HepG2 (cell line): ENCODE measurements at regions not wholly inside any gene's neighbourhood (a gene's known extent, or its start where the extent isn't known, plus 50 kb on each side); places are given as distances from the start of the nearest gene placed in this dataset.

Source experiments
- ATAC-seq: fragments of 200-7000 bp; cut with Tn5 transposase; 3 replicates; pipeline ENCODE4 v1.9.1; 2020; ENCODE audit warnings: mild to moderate bottlenecking, moderate library complexity
- BruUV-seq: library from RNA; stranded (reverse); fragments of 400-500 nt; replicated peaks from 2 replicates; lab custom pipeline; 2021; lab: Mats Ljungman, UMichigan
- CTCF ChIA-PET: fragments of 300-600 bp; formaldehyde crosslinking; extraction: SDS; loops from one replicate; lab custom pipeline; 2021; ENCODE audit warnings: low total read pairs, inconsistent platforms, low intra/inter-chr PET ratio; lab: Yijun Ruan, JAX
- POLR2A ChIA-PET: fragments of 350-600 bp; sonication (Branson Sonifier 250); formaldehyde crosslinking; loops from one replicate; lab custom pipeline; 2020; ENCODE audit warnings: antibody characterized with exemption, inconsistent platforms; lab: Yijun Ruan, JAX
- DNase-seq: peaks from one replicate; pipeline ENCODE4 v3.0.0-alpha.2; 2015; ENCODE audit warnings: low spot score
- FAIRE-seq: peaks from 3 replicates; lab custom pipeline; 2011; peaks lifted over from hg19 to GRCh38; lab: Jason Lieb, UNC
- H2AFZ ChIP-seq: one replicate; pipeline ENCODE4 v1.6.1; 2011; ENCODE audit warnings: low read length, inconsistent platforms
- H3K27ac ChIP-seq: fragments of 300-600 bp; 3 replicates; pipeline ENCODE4 v1.8.0; 2011; ENCODE audit warnings: mixed run types, mild to moderate bottlenecking, mixed read lengths, low read length, inconsistent platforms; ENCODE audit not compliant: insufficient read depth; ENCODE audit errors: extremely low read length
- H3K27me3 ChIP-seq, 2 experiments: fragments of 200-600 bp in 1 of 2; 2 replicates in 1 of 2; 3 replicates in 1 of 2; pipeline versions ENCODE4 v1.6.0 to v1.8.0; 2011; ENCODE audit warnings: low read length in 2 of 2, mild to moderate bottlenecking in 2 of 2, moderate library complexity in 2 of 2, inconsistent platforms in 1 of 2; ENCODE audit not compliant: insufficient read depth in 2 of 2, control insufficient read depth in 1 of 2
- H3K36me3 ChIP-seq, 2 experiments: fragments of 200-600 bp in 1 of 2; replicated peaks in 1 of 2; 2 replicates in 1 of 2; 3 replicates in 1 of 2; pipeline versions ENCODE4 v1.5.1 to v1.8.0; 2011; ENCODE audit warnings: low read length in 2 of 2, inconsistent platforms in 1 of 2; ENCODE audit not compliant: insufficient read depth in 2 of 2, control insufficient read depth in 1 of 2
- H3K4me1 ChIP-seq: 2 replicates; pipeline ENCODE4 v1.5.1; 2012; ENCODE audit warnings: low read length, inconsistent platforms; ENCODE audit not compliant: insufficient read depth
- H3K4me2 ChIP-seq: 2 replicates; pipeline ENCODE4 v1.6.0; 2011; ENCODE audit warnings: low read depth, low read length, inconsistent platforms
- H3K4me3 ChIP-seq, 3 experiments: fragments of 200-600 bp in 1 of 3; sonication (generic), shearing (Covaris generic) in 1 of 3; replicated peaks in 1 of 3; 2 replicates each; pipeline ENCODE4 v1.5.1; 2011 to 2016; ENCODE audit warnings: low read length in 3 of 3, inconsistent platforms in 2 of 3, low read depth in 2 of 3, mild to moderate bottlenecking in 2 of 3, control low read depth in 1 of 3, mixed read lengths in 1 of 3; ENCODE audit not compliant: insufficient read depth in 1 of 3
- H3K79me2 ChIP-seq: one replicate; pipeline ENCODE4 v1.6.1; 2011; ENCODE audit warnings: low read length, inconsistent platforms; ENCODE audit not compliant: insufficient read depth
- H3K9ac ChIP-seq: 2 replicates; pipeline ENCODE4 v1.6.0; 2011; ENCODE audit warnings: mild to moderate bottlenecking, low read depth, low read length, inconsistent platforms; ENCODE audit not compliant: insufficient read depth
- H3K9me3 ChIP-seq: 2 replicates; pipeline ENCODE4 v1.5.1; 2012; ENCODE audit warnings: mild to moderate bottlenecking, low read length
- H4K20me1 ChIP-seq: 2 replicates; pipeline ENCODE4 v1.6.0; 2011; ENCODE audit warnings: inconsistent platforms, mild to moderate bottlenecking, low read length, moderate library complexity; ENCODE audit not compliant: insufficient read depth
- FOXC1 ChIP-seq: sonication (generic); formaldehyde crosslinking; IDR thresholded peaks from 2 replicates; pipeline ENCODE4 v1.8.0; 2022; ENCODE audit warnings: mild to moderate bottlenecking, missing genetic modification reagents, borderline replicate concordance
- KLF16 ChIP-seq, 2 experiments: sonication (generic) in 1 of 2; formaldehyde crosslinking in 1 of 2; IDR thresholded peaks; 2 replicates each; pipeline versions ENCODE4 v1.6.1 to v1.8.0; 2016 to 2023; ENCODE audit warnings: missing genetic modification reagents in 2 of 2, missing compliant biosample characterization in 1 of 2
- MED1 ChIP-seq: sonication (generic); formaldehyde crosslinking; IDR thresholded peaks from 2 replicates; pipeline ENCODE4 v1.4.0; 2020; ENCODE audit warnings: missing genetic modification reagents
- MEF2D ChIP-seq: sonication (generic); formaldehyde crosslinking; IDR thresholded peaks from 2 replicates; pipeline ENCODE4 v1.5.1; 2020; ENCODE audit warnings: mild to moderate bottlenecking, missing genetic modification reagents
- NCOA1 ChIP-seq: sonication (generic); formaldehyde crosslinking; IDR thresholded peaks from 2 replicates; pipeline ENCODE4 v1.9.0; 2021; ENCODE audit warnings: missing genetic modification reagents
- NFIC ChIP-seq: IDR thresholded peaks from 2 replicates; pipeline ENCODE4 v1.6.1; 2012; ENCODE audit warnings: mild to moderate bottlenecking, low read length, inconsistent platforms
- SETDB1 ChIP-seq: sonication (generic); formaldehyde crosslinking; IDR thresholded peaks from 2 replicates; pipeline ENCODE4 v1.5.1; 2020; ENCODE audit warnings: missing genetic modification reagents, mild to moderate bottlenecking, borderline replicate concordance
- TAF1 ChIP-seq: sonication (generic); formaldehyde crosslinking; IDR thresholded peaks from 2 replicates; pipeline ENCODE4 v1.4.0; 2020; ENCODE audit warnings: missing genetic modification reagents
- ZNF343 ChIP-seq: sonication (generic); formaldehyde crosslinking; IDR thresholded peaks from 2 replicates; pipeline ENCODE4 v1.4.0; 2020; ENCODE audit warnings: mild to moderate bottlenecking, missing genetic modification reagents
- ZNF569 ChIP-seq: sonication (generic); formaldehyde crosslinking; IDR thresholded peaks from 2 replicates; pipeline ENCODE4 v1.5.0; 2020; ENCODE audit warnings: mild to moderate bottlenecking, missing genetic modification reagents, moderate library complexity, borderline replicate concordance
- ZNF570 ChIP-seq: sonication (generic); formaldehyde crosslinking; IDR thresholded peaks from 2 replicates; pipeline ENCODE4 v1.4.0; 2020; ENCODE audit warnings: mild to moderate bottlenecking, missing genetic modification reagents, borderline replicate concordance
- WGBS: methylation state at CpG from one replicate; pipeline ENCODE4 v1.1.6; 2017; ENCODE audit warnings: low lambda C conversion rate; 5-methylcytosine and 5-hydroxymethylcytosine counted together
- in situ Hi-C: cut with HindIII; loops from 2 replicates; pipeline ENCODE4 v1.10.0; 2017; ENCODE audit warnings: low pct_unique_long_range_greater_than_20kb; ENCODE audit not compliant: extremely low pct_ligation_motif_present
- intact Hi-C: fragments of 100-400 bp; cut with micrococcal nuclease; formaldehyde crosslinking; loops from one replicate; pipeline ENCODE4 v1.10.0; 2022; ENCODE audit not compliant: unreplicated experiment
- TF ChIP-seq, protein P1 (sequence below): sonication (generic); formaldehyde crosslinking; IDR thresholded peaks from 2 replicates; pipeline ENCODE4 v1.4.0; 2020; ENCODE audit warnings: missing genetic modification reagents
- TF ChIP-seq, protein P2 (sequence below): sonication (generic); formaldehyde crosslinking; IDR thresholded peaks from 2 replicates; pipeline ENCODE4 v1.5.0; 2020; ENCODE audit warnings: missing genetic modification reagents, mild to moderate bottlenecking, borderline replicate concordance
- TF ChIP-seq, protein P3 (sequence below): sonication (generic); formaldehyde crosslinking; IDR thresholded peaks from 2 replicates; pipeline ENCODE4 v1.4.0; 2020; ENCODE audit warnings: missing genetic modification reagents, borderline replicate concordance
- TF ChIP-seq, protein P4 (sequence below): sonication (generic); formaldehyde crosslinking; IDR thresholded peaks from 2 replicates; pipeline ENCODE4 v1.4.0; 2020; ENCODE audit warnings: missing genetic modification reagents, borderline replicate concordance
- TF ChIP-seq, protein P5 (sequence below): IDR thresholded peaks from 2 replicates; pipeline ENCODE4 v1.6.1; 2016; ENCODE audit warnings: low read depth

DNA sequence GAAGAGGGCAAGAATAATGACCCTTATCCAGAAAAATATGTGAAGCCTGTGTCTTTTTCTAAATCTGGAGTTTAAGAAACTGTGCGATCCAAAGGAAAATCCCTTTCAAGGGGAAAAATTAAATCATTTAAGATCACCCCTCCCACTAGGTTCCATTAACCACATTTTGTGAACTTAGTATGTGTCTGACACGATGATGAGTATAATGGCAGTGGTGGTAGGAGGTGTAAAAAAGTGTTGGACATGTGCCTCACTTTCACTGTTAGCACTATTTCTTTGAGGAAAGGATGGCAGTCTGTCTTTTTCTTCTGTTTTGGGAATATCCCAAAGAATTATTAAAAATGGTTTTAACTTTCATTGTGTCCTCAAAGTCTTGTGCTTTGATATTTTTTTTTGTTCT, 392.3 kb upstream of the CITED2 start:
- FAIRE-seq (peak; percentile 8), DNase-seq (no peak), ATAC-seq (no peak)
- in situ Hi-C loops: loop anchor here (10.0 kb wide), 1 partner anchor 392 kb away; the partner anchor contains the start of gene CITED2
- no peak overlapping the region for H3K9ac ChIP-seq
- intact Hi-C loops: no loop called here
- BruUV-seq: no TSS peak
- H3K9me3 ChIP-seq: no peaks in the 10 kb centered on the region
- CTCF ChIA-PET: no interaction called here
- POLR2A ChIA-PET: no interaction called here
- H2AFZ ChIP-seq: no peak overlapping the region
- 51% methylated on average over 2 of the region's 2 CpGs for WGBS
- no peaks in the 10 kb centered on the region for H3K36me3 ChIP-seq
- H3K27ac ChIP-seq: no peak overlapping the region
- peaks cover 18% of the 10 kb centered on the region for H3K4me1 ChIP-seq
- no peak overlapping the region for H3K4me2 ChIP-seq
- no peak overlapping the region for H3K4me3 ChIP-seq
- TF ChIP-seq FOXC1 (CRISPR knock-in tag): no peak
- TF ChIP-seq, protein P1, sequence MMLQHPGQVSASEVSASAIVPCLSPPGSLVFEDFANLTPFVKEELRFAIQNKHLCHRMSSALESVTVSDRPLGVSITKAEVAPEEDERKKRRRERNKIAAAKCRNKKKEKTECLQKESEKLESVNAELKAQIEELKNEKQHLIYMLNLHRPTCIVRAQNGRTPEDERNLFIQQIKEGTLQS (CRISPR knock-in tag): no peak
- no peak for TF ChIP-seq SETDB1 (CRISPR knock-in tag)
- no peak for TF ChIP-seq MEF2D (CRISPR knock-in tag)
- TF ChIP-seq KLF16 (CRISPR knock-in tag; IDR thresholded peaks at IDR 0.05): no peak
- TF ChIP-seq ZNF569 (CRISPR knock-in tag): no peak
- TF ChIP-seq, protein P2, sequence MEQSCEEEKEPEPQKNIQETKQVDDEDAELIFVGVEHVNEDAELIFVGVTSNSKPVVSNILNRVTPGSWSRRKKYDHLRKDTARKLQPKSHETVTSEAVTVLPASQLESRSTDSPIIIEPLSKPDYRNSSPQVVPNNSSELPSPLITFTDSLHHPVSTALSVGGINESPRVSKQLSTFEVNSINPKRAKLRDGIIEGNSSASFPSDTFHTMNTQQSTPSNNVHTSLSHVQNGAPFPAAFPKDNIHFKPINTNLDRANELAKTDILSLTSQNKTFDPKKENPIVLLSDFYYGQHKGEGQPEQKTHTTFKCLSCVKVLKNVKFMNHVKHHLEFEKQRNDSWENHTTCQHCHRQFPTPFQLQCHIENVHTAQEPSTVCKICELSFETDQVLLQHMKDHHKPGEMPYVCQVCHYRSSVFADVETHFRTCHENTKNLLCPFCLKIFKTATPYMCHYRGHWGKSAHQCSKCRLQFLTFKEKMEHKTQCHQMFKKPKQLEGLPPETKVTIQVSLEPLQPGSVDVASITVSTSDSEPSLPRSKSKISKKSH (CRISPR knock-in tag): no peak
- no peak for TF ChIP-seq MED1
- TF ChIP-seq, protein P3, sequence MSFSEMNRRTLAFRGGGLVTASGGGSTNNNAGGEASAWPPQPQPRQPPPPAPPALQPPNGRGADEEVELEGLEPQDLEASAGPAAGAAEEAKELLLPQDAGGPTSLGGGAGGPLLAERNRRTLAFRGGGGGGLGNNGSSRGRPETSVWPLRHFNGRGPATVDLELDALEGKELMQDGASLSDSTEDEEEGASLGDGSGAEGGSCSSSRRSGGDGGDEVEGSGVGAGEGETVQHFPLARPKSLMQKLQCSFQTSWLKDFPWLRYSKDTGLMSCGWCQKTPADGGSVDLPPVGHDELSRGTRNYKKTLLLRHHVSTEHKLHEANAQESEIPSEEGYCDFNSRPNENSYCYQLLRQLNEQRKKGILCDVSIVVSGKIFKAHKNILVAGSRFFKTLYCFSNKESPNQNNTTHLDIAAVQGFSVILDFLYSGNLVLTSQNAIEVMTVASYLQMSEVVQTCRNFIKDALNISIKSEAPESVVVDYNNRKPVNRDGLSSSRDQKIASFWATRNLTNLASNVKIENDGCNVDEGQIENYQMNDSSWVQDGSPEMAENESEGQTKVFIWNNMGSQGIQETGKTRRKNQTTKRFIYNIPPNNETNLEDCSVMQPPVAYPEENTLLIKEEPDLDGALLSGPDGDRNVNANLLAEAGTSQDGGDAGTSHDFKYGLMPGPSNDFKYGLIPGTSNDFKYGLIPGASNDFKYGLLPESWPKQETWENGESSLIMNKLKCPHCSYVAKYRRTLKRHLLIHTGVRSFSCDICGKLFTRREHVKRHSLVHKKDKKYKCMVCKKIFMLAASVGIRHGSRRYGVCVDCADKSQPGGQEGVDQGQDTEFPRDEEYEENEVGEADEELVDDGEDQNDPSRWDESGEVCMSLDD (CRISPR knock-in tag): no peak
- no peak for TF ChIP-seq TAF1 (CRISPR knock-in tag)
- no peak for TF ChIP-seq NCOA1
- TF ChIP-seq, protein P4, sequence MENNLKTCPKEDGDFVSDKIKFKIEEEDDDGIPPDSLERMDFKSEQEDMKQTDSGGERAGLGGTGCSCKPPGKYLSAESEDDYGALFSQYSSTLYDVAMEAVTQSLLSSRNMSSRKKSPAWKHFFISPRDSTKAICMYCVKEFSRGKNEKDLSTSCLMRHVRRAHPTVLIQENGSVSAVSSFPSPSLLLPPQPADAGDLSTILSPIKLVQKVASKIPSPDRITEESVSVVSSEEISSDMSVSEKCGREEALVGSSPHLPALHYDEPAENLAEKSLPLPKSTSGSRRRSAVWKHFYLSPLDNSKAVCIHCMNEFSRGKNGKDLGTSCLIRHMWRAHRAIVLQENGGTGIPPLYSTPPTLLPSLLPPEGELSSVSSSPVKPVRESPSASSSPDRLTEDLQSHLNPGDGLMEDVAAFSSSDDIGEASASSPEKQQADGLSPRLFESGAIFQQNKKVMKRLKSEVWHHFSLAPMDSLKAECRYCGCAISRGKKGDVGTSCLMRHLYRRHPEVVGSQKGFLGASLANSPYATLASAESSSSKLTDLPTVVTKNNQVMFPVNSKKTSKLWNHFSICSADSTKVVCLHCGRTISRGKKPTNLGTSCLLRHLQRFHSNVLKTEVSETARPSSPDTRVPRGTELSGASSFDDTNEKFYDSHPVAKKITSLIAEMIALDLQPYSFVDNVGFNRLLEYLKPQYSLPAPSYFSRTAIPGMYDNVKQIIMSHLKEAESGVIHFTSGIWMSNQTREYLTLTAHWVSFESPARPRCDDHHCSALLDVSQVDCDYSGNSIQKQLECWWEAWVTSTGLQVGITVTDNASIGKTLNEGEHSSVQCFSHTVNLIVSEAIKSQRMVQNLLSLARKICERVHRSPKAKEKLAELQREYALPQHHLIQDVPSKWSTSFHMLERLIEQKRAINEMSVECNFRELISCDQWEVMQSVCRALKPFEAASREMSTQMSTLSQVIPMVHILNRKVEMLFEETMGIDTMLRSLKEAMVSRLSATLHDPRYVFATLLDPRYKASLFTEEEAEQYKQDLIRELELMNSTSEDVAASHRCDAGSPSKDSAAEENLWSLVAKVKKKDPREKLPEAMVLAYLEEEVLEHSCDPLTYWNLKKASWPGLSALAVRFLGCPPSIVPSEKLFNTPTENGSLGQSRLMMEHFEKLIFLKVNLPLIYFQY (CRISPR knock-in tag): no peak
- no peak for TF ChIP-seq ZNF570 (CRISPR knock-in tag)
- TF ChIP-seq NFIC: no peak
- no peak for TF ChIP-seq ZNF343 (CRISPR knock-in tag)
- TF ChIP-seq, protein P5, sequence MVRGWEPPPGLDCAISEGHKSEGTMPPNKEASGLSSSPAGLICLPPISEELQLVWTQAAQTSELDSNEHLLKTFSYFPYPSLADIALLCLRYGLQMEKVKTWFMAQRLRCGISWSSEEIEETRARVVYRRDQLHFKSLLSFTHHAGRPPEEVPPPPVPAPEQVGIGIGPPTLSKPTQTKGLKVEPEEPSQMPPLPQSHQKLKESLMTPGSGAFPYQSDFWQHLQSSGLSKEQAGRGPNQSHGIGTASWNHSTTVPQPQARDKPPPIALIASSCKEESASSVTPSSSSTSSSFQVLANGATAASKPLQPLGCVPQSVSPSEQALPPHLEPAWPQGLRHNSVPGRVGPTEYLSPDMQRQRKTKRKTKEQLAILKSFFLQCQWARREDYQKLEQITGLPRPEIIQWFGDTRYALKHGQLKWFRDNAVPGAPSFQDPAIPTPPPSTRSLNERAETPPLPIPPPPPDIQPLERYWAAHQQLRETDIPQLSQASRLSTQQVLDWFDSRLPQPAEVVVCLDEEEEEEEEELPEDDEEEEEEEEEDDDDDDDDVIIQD (CRISPR knock-in tag): no peak
- no peaks in the 10 kb centered on the region for H4K20me1 ChIP-seq
- no peaks in the 10 kb centered on the region for H3K79me2 ChIP-seq
- H3K27me3 ChIP-seq: no peaks in the 10 kb centered on the region
